ENCODE measurements at regions not wholly inside any gene's neighbourhood (a gene's known extent, or its start where the extent isn't known, plus 50 kb on each side); places are given as distances from the start of the nearest gene placed in this dataset.

GRCh38 chrX:96386981-96387380 lies 297.7 kb upstream of the DIAPH2 start:
- TF ChIP-seq CTCF (IDR thresholded peaks at IDR 0.05; ENCODE audit: control extremely low read depth, extremely low read depth), result no peak
- ATAC-seq (ENCODE audit: insufficient read depth, low FRiP score) (no peak), DNase-seq (no peak)
- no peak overlapping the region for H3K9ac ChIP-seq (ENCODE audit: insufficient read depth in 1 of 2, low read length in 2 of 2)
- H3K36me3 ChIP-seq (ENCODE audit: control insufficient read depth in 4 of 4, insufficient read depth in 4 of 4, low read length in 4 of 4), result no peaks in the 10 kb centered on the region
- H3K27me3 ChIP-seq (ENCODE audit: control insufficient read depth in 3 of 3, insufficient read depth in 3 of 3, low read length in 2 of 3), result peaks cover 0 to 25% (median 7%) of the 10 kb centered on the region in 3 donors
- no peak overlapping the region for H3K4me3 ChIP-seq
- no peaks in the 10 kb centered on the region for H3K9me3 ChIP-seq (ENCODE audit: control insufficient read depth in 4 of 4, insufficient read depth in 3 of 4, low read length in 3 of 4)
- WGBS, 2 donors, result 88 to 98% methylated on average over 2 of the region's 2 CpGs
- no peaks in the 10 kb centered on the region for H3K4me1 ChIP-seq (ENCODE audit: control insufficient read depth in 5 of 5, insufficient read depth in 5 of 5, low read length in 5 of 5)
- H3K27ac ChIP-seq (ENCODE audit: low read depth in 1 of 2, low read length in 1 of 2), result no peak overlapping the region

GRCh38 chrX:96387801-96388200 lies 296.8 kb upstream of the DIAPH2 start:
- Histone ChIP-seq H3K4me1 (ENCODE audit: control insufficient read depth in 5 of 5, insufficient read depth in 5 of 5, low read length in 5 of 5) (no peaks in the 10 kb centered on the region), H3K36me3 (ENCODE audit: control insufficient read depth in 4 of 4, insufficient read depth in 4 of 4, low read length in 4 of 4) (no peaks in the 10 kb centered on the region), H3K27ac (ENCODE audit: low read depth in 1 of 2, low read length in 1 of 2) (no peak overlapping the region), H3K9me3 (ENCODE audit: control insufficient read depth in 4 of 4, insufficient read depth in 3 of 4, low read length in 3 of 4) (no peaks in the 10 kb centered on the region), H3K27me3 (ENCODE audit: control insufficient read depth in 3 of 3, insufficient read depth in 3 of 3, low read length in 2 of 3) (peaks cover 0 to 27% (median 7%) of the 10 kb centered on the region in 3 donors), H3K4me3 (no peak overlapping the region), H3K9ac (ENCODE audit: insufficient read depth in 1 of 2, low read length in 2 of 2) (no peak overlapping the region)
- TF ChIP-seq CTCF (IDR thresholded peaks at IDR 0.05; ENCODE audit: control extremely low read depth, extremely low read depth), result no peak
- DNase-seq (no peak), ATAC-seq (ENCODE audit: insufficient read depth, low FRiP score) (no peak)
- 60 to 83% methylated on average over 2 of the region's 2 CpGs for WGBS, 2 donors

- no peaks in the 10 kb centered on the region for H3K4me1 ChIP-seq (ENCODE audit: control insufficient read depth in 5 of 5, insufficient read depth in 5 of 5, low read length in 5 of 5)
- H3K27me3 ChIP-seq (ENCODE audit: control insufficient read depth in 3 of 3, insufficient read depth in 3 of 3, low read length in 2 of 3), result peaks cover 0 to 32% (median 5%) of the 10 kb centered on the region in 3 donors
- no peak overlapping the region for H3K27ac ChIP-seq (ENCODE audit: low read depth in 1 of 2, low read length in 1 of 2)
- H3K9me3 ChIP-seq (ENCODE audit: control insufficient read depth in 4 of 4, insufficient read depth in 3 of 4, low read length in 3 of 4), result no peaks in the 10 kb centered on the region
- no peak overlapping the region for H3K4me3 ChIP-seq
- no peak for TF ChIP-seq CTCF (IDR thresholded peaks at IDR 0.05; ENCODE audit: control extremely low read depth, extremely low read depth)
- no peak overlapping the region for H3K9ac ChIP-seq (ENCODE audit: insufficient read depth in 1 of 2, low read length in 2 of 2)
- 69 to 75% methylated on average over 5 of the region's 5 CpGs for WGBS, 2 donors
- ATAC-seq (ENCODE audit: insufficient read depth, low FRiP score) (no peak), DNase-seq (no peak)
- no peaks in the 10 kb centered on the region for H3K36me3 ChIP-seq (ENCODE audit: control insufficient read depth in 4 of 4, insufficient read depth in 4 of 4, low read length in 4 of 4)
Observed at GRCh38 chrX:96389281-96390047, 295.2 kb upstream of the DIAPH2 start.

Data from lung (tissue), 11 donors.